Caki2 (cell line): ENCODE measurements at regions not wholly inside any gene's neighbourhood (a gene's known extent, or its start where the extent isn't known, plus 50 kb on each side); places are given as distances from the start of the nearest gene placed in this dataset.

Experiments
- DNase-seq: peaks from one replicate; pipeline ENCODE4 v3.0.0-alpha.2; 2015; ENCODE audit warnings: low read depth
- in situ Hi-C: cut with HindIII; loops from 2 replicates; pipeline ENCODE4 v1.10.0; 2016; ENCODE audit warnings: low sequenced_read_pairs, low pct_unique_long_range_greater_than_20kb, mixed read lengths

DNA sequence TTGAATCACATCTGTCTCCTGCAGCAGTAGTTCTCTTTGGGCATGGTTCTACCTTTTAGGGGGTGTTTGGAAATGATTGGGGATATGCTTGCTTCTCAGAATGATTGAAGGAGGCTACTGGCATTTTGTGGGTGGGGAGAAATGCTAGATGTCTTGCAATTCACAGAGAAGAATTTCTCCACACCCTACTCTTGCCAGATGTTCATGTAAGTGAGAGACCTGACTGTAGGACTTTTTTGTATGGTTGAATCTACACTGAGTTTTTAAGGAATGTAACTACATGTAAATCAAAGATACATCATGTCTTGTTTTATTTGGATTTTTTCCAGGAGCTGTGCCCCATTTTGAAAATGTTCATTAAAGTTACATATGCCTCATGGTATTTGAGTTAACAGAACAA lies 311.9 kb downstream of the PRDM2 start:
- DNase-seq, result no peak
- in situ Hi-C loops, result no loop called here

DNA sequence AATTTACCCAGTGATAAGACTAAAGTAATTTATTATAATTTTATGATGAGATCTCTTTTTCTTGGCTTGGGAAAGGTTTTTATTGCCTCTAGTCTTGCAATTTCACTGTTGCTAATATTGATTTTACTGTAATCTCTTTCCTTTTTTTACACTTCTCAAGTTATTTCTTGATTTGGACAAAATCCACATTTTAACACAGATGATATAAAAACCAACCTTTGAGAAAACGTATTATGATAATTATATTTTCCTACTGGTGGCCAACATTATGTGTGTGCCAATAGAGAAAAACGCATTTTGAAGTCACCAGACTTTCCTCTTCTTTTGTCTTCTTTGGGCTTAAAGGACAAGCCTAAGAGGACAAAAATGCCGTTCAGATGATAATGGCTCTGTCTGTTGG lies 314.9 kb downstream of the PRDM2 start:
- no peak for DNase-seq
- in situ Hi-C loops, result no loop called here

DNA sequence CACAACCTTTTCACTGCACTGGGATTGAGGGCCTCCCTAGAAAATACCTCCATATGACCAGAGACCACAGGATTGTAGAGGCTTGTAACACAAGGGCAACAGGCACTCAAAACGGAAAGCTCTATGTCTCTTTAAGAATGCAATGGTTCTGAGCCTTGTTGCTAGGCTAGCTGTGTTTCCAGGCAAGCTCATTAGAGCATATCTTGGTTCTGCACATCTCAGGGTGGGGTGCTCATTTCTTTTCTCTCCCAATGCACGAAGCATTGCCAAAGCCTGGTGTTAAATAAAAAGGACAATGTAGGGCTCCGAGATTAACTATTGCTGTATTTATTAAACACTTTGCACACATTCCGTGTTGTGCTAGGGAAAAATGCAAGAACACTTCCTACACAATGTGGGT lies 315.9 kb downstream of the PRDM2 start:
- in situ Hi-C loops, result no loop called here
- DNase-seq, result no peak

GRCh38 chr1:14017531-14017961 lies 317.6 kb downstream of the PRDM2 start:
- in situ Hi-C loops, result no loop called here
- no peak for DNase-seq

GRCh38 chr1:14019461-14019860 lies 319.5 kb downstream of the PRDM2 start:
- in situ Hi-C loops, result no loop called here

GRCh38 chr1:14020006-14020405 lies 320.0 kb downstream of the PRDM2 start:
- in situ Hi-C loops, result no loop called here
- DNase-seq, result no peak

More at GRCh38 chr1:14019461-14019860, 319.5 kb downstream of the PRDM2 start:
- DNase-seq, result no peak

DNA sequence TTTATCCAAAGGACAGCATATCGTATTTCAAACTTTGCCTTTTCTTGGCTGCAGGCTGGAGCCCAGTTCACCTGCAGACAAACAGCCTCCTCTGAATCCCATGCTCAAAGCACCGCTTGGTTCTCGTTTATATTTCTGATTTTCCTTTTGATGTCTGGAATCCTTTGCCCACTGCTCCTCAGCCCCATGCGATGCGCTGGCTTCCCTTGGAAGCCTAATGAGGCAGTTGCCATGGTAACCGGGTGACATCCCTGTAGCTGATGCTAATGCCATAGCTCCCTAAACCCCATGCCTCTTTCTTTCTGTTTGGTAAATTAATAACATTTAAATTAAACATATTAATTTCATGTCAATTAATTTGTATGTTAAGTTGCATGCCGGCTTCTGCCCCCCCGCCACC lies 327.1 kb downstream of the PRDM2 start:
- no peak for DNase-seq
- in situ Hi-C loops, result no loop called here

DNA sequence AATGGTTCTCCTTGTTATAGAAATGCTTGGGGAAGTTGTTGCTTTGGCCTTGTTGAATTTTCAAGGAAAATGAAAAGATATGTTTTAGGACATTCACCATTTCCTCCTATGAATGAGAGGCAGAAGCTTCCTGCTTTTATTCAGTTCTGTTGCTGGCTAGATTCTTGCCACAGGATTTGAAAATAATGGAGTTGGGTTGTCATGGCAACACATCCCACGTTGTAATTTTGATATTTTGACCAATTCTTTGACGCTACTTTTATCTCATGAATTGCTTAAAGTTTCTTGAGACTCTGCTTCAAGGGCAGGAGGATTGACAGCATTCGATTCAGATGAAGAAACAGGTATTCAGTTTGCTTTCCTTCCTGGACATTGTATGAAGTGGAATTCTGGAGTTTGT lies 331.5 kb downstream of the PRDM2 start:
- in situ Hi-C loops, result no loop called here

DNA sequence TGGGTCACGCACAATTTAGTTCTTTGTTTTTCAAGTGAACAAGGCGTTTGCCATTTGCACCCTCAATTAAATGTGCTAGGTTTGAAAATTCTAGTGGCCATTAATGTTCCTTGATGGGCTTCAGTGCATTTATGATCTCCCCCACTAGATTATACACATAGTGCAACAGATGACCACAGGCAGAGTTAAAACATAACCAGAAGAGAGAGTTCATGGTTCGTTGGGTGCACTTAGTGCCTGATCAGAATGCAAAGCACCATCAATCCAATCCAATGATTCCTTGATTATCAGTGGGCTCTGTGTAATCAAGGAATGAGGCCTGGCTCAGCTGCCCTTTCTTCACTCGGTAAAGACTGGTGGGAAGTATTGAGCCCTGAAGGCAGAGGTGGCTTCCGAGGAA lies 334.5 kb downstream of the PRDM2 start:
- in situ Hi-C loops, result no loop called here

More for the DNA sequence above, 331.5 kb downstream of the PRDM2 start:
- DNase-seq, result no peak

DNA sequence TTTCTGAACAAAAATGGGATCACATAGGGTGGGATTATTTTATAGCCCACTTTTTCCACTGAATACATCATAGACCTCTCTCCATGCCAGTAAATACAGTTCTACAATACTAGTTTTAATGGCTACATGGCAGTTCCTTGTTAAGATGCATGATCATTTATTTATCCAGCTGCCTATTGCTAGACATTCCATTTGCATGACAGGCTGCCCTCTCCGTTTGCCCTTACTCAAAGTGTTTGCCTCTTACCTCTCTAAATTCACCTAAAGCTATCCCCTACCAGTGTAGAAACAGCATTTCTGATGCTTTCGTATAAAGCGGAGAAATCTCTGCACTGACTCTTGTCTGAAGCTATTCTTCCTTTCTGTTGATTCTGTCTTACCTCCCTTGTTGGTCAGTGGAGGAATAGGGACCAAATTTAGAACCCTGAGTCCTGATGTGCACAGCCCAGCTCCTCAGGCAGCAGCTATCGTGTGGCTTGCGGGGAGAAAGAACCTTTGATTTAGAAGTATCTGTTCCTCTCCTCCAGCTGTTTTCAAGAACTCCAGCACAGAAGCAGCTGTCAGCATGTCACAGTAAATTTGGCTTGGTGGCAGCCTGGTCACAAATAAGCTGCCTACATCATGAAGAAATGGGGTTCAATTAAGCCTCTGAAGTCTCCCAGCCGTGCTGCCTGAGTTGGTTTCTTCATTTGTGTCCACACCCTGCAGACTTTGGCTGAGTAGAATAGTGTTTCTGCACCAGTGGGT lies 337.3 kb downstream of the PRDM2 start:
- DNase-seq, result no peak
- in situ Hi-C loops, result no loop called here

More for the DNA sequence above, 334.5 kb downstream of the PRDM2 start:
- no peak for DNase-seq

- no peak for DNase-seq
- in situ Hi-C loops, result no loop called here
Observed at GRCh38 chr1:14039582-14040430, 339.8 kb downstream of the PRDM2 start.

GRCh38 chr1:14049965-14050364 lies 350.0 kb downstream of the PRDM2 start:
- in situ Hi-C loops, result no loop called here
- no peak for DNase-seq

GRCh38 chr1:14055442-14056223 lies 355.6 kb downstream of the PRDM2 start:
- DNase-seq, result peak; percentile 10

DNA sequence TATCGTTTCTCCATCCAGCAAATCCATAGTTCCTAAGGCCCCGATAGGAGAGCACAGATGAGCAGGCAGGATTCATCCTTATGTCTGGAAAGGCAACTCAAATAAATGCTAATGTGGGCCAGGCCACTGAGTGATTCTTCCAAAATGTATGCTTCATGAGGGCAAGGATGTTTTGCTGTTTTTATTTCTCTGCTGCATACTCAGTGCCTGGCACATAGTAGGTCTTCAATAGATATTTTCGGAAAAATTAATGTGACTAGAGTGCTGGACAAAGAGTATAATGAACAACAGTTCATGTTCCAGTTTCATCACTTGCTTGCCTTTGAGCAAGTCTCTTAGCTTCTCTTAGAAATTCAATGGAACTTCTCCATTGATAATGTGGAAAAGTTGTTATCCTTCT lies 357.7 kb downstream of the PRDM2 start:
- in situ Hi-C loops, result no loop called here
- no peak for DNase-seq

More at GRCh38 chr1:14055442-14056223, 355.6 kb downstream of the PRDM2 start:
- in situ Hi-C loops, result no loop called here

GRCh38 chr1:14061204-14061603 lies 361.2 kb downstream of the PRDM2 start:
- in situ Hi-C loops, result no loop called here
- no peak for DNase-seq

GRCh38 chr1:14061722-14062121 lies 361.7 kb downstream of the PRDM2 start:
- in situ Hi-C loops, result no loop called here
- no peak for DNase-seq

GRCh38 chr1:14062669-14063068 lies 362.7 kb downstream of the PRDM2 start:
- in situ Hi-C loops, result no loop called here
- DNase-seq, result no peak

DNA sequence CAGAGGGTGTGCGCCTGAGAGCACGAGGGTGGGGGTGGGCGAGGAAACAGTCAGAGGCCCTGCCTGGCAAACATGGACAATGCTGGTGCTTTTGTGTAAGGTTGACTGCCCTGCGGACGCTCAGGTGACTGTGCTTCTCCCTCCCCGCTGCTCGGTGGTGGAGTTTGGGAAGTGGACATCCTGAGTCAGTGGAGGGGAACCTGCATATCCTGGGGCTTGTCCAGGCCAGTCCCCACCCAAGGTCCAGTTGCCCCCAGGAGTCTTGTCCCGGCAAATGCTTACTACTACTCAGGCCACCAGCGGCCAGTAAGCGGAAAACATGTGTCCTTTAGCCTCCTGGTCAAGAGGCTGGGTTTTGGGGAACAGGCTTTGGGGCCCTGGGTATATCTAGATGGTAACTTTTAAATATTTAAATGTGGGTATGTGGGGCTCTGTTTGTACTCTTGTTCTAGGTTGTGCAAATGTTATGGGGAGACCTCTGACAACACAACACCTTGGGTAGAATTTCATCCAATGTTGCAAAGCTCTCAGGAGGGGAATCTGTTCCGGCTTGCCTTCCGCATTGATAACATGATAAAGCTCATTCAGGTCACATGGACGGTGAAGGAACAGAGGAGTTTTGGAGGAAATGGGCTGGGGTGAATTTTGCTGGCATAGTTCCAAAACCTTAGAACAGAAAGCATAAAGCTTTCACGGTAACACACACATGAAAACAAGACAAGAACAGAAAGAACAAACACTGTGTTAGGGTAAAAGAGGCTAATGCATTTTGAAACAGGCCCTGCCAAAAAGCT lies 364.9 kb downstream of the PRDM2 start:
- in situ Hi-C loops, result no loop called here

More for the DNA sequence above, 364.9 kb downstream of the PRDM2 start:
- no peak for DNase-seq
